ENCODE measurements at regions not wholly inside any gene's neighbourhood (a gene's known extent, or its start where the extent isn't known, plus 50 kb on each side); places are given as distances from the start of the nearest gene placed in this dataset.

GRCh38 chr10:130875897-130876472 lies 435.5 kb downstream of the TCERG1L start:
- no peak for DNase-seq

GRCh38 chr10:130877126-130877525 lies 434.4 kb downstream of the TCERG1L start:
- DNase-seq, result no peak

GRCh38 chr10:130878131-130878530 lies 433.4 kb downstream of the TCERG1L start:
- no peak for DNase-seq

- no peak for DNase-seq
These were observed 428.6 kb downstream of the TCERG1L start for GRCh38 chr10:130882906-130883305.

- no peak for DNase-seq
These were observed 427.1 kb downstream of the TCERG1L start for GRCh38 chr10:130884456-130884855.

GRCh38 chr10:130885021-130885655 lies 426.4 kb downstream of the TCERG1L start:
- DNase-seq, result no peak

- DNase-seq, result no peak
These were observed 424.4 kb downstream of the TCERG1L start for GRCh38 chr10:130887170-130887569.

GRCh38 chr10:130888493-130888892 lies 423.0 kb downstream of the TCERG1L start:
- DNase-seq, result no peak

GRCh38 chr10:130889240-130889639 lies 422.3 kb downstream of the TCERG1L start:
- no peak for DNase-seq

GRCh38 chr10:130889780-130890179 lies 421.7 kb downstream of the TCERG1L start:
- no peak for DNase-seq

- DNase-seq, result no peak
These were observed 420.5 kb downstream of the TCERG1L start for GRCh38 chr10:130891066-130891465.

GRCh38 chr10:130894471-130894870 lies 417.1 kb downstream of the TCERG1L start:
- DNase-seq, result no peak

- DNase-seq, result no peak
These were observed 416.4 kb downstream of the TCERG1L start for GRCh38 chr10:130895161-130895560.

- DNase-seq, result no peak
These were observed 413.7 kb downstream of the TCERG1L start for GRCh38 chr10:130897815-130898214.

- DNase-seq, result no peak
These were observed 413.1 kb downstream of the TCERG1L start for GRCh38 chr10:130898381-130898780.

- DNase-seq, result no peak
These were observed 411.7 kb downstream of the TCERG1L start for GRCh38 chr10:130899856-130900255.

GRCh38 chr10:130900441-130901160 lies 410.9 kb downstream of the TCERG1L start:
- DNase-seq, result no peak

- no peak for DNase-seq
These were observed 410.0 kb downstream of the TCERG1L start for GRCh38 chr10:130901311-130902165.

GRCh38 chr10:130902471-130902870 lies 409.1 kb downstream of the TCERG1L start:
- DNase-seq, result no peak

GRCh38 chr10:130902929-130903328 lies 408.6 kb downstream of the TCERG1L start:
- DNase-seq, result no peak

GRCh38 chr10:130904676-130905075 lies 406.8 kb downstream of the TCERG1L start:
- DNase-seq, result no peak

GRCh38 chr10:130905386-130905785 lies 406.1 kb downstream of the TCERG1L start:
- no peak for DNase-seq

GRCh38 chr10:130905921-130906320 lies 405.6 kb downstream of the TCERG1L start:
- no peak for DNase-seq
